Activated CD8-positive, alpha-beta T cell treated with anti-CD3 and anti-CD28 coated beads for 36 hours (primary cell): ENCODE measurements at regions not wholly inside any gene's neighbourhood (a gene's known extent, or its start where the extent isn't known, plus 50 kb on each side); places are given as distances from the start of the nearest gene placed in this dataset.

Source experiments
- ATAC-seq: fragments of 200-7000 bp; cut with Tn5 transposase; one replicate; pipeline ENCODE4 v1.10.0; 2021; ENCODE audit warnings: mild to moderate bottlenecking, moderate library complexity
- CTCF ChIA-PET: fragments of 350-600 bp; sonication (Branson Sonifier 250); formaldehyde crosslinking; loops from one replicate; lab custom pipeline; 2021; ENCODE audit warnings: antibody characterized with exemption; lab: Charles Lee
- POLR2A ChIA-PET: fragments of 350-600 bp; sonication (Branson Sonifier 250); formaldehyde crosslinking; loops from one replicate; lab custom pipeline; 2021; ENCODE audit warnings: antibody characterized with exemption; lab: Charles Lee
- DNase-seq: peaks from one replicate; pipeline ENCODE4 v3.0.0-alpha.2; 2020
- H3K27ac Mint-ChIP-seq: one replicate; pipeline ENCODE4 v1.8.0; 2021; ENCODE audit warnings: mild to moderate bottlenecking, mixed read lengths
- H3K27me3 Mint-ChIP-seq: one replicate; pipeline ENCODE4 v1.8.0; 2021; ENCODE audit warnings: mixed read lengths
- H3K36me3 Mint-ChIP-seq: one replicate; pipeline ENCODE4 v1.8.0; 2021; ENCODE audit warnings: low read depth, mixed read lengths
- H3K4me1 Mint-ChIP-seq: one replicate; pipeline ENCODE4 v1.8.0; 2021; ENCODE audit warnings: low read depth, mixed read lengths
- H3K4me3 Mint-ChIP-seq: one replicate; pipeline ENCODE4 v1.8.0; 2021; ENCODE audit warnings: mild to moderate bottlenecking, moderate library complexity, mixed read lengths
- H3K9me3 Mint-ChIP-seq: one replicate; pipeline ENCODE4 v1.8.0; 2021; ENCODE audit warnings: mixed read lengths
- intact Hi-C: fragments of 100-400 bp; cut with micrococcal nuclease; formaldehyde crosslinking; loops from one replicate; pipeline ENCODE4 v1.10.0; 2022
- TF ChIP-seq, protein P1 (sequence below): fragments of 200-600 bp; IDR thresholded peaks from one replicate; pipeline ENCODE4 v1.8.0; 2022; ENCODE audit warnings: antibody characterized with exemption, mild to moderate bottlenecking

GRCh38 chr7:436367-437128 lies 83.1 kb downstream of the PDGFA start:
- ChIA-PET POLR2A (interaction anchor here (1.0 kb wide), 1 partner anchor 14 kb away, joined by 3 read pairs; no protein-coding TSS in a partner anchor), CTCF (no interaction called here)
- H3K4me1 Mint-ChIP-seq: no peaks in the 10 kb centered on the region
- no peaks in the 10 kb centered on the region for H3K36me3 Mint-ChIP-seq
- intact Hi-C loops: no loop called here
- no peaks in the 10 kb centered on the region for H3K27me3 Mint-ChIP-seq
- no peak overlapping the region for H3K27ac Mint-ChIP-seq
- ATAC-seq (peak; percentile 10), DNase-seq (no peak)
- no peaks in the 10 kb centered on the region for H3K9me3 Mint-ChIP-seq
- TF ChIP-seq, protein P1, sequence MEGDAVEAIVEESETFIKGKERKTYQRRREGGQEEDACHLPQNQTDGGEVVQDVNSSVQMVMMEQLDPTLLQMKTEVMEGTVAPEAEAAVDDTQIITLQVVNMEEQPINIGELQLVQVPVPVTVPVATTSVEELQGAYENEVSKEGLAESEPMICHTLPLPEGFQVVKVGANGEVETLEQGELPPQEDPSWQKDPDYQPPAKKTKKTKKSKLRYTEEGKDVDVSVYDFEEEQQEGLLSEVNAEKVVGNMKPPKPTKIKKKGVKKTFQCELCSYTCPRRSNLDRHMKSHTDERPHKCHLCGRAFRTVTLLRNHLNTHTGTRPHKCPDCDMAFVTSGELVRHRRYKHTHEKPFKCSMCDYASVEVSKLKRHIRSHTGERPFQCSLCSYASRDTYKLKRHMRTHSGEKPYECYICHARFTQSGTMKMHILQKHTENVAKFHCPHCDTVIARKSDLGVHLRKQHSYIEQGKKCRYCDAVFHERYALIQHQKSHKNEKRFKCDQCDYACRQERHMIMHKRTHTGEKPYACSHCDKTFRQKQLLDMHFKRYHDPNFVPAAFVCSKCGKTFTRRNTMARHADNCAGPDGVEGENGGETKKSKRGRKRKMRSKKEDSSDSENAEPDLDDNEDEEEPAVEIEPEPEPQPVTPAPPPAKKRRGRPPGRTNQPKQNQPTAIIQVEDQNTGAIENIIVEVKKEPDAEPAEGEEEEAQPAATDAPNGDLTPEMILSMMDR: no peak
- no peak overlapping the region for H3K4me3 Mint-ChIP-seq

GRCh38 chr7:437329-438251 lies 82.1 kb downstream of the PDGFA start:
- no peaks in the 10 kb centered on the region for H3K36me3 Mint-ChIP-seq
- DNase-seq (no peak), ATAC-seq (no peak)
- TF ChIP-seq, protein P1: no peak
- no peak overlapping the region for H3K4me3 Mint-ChIP-seq
- no peaks in the 10 kb centered on the region for H3K4me1 Mint-ChIP-seq
- no peaks in the 10 kb centered on the region for H3K27me3 Mint-ChIP-seq
- ChIA-PET CTCF (no interaction called here), POLR2A (interaction anchor here (1.0 kb wide), 1 partner anchor 13 kb away, joined by 3 read pairs; no protein-coding TSS in a partner anchor)
- H3K9me3 Mint-ChIP-seq: no peaks in the 10 kb centered on the region
- H3K27ac Mint-ChIP-seq: no peak overlapping the region
- intact Hi-C loops: no loop called here

DNA sequence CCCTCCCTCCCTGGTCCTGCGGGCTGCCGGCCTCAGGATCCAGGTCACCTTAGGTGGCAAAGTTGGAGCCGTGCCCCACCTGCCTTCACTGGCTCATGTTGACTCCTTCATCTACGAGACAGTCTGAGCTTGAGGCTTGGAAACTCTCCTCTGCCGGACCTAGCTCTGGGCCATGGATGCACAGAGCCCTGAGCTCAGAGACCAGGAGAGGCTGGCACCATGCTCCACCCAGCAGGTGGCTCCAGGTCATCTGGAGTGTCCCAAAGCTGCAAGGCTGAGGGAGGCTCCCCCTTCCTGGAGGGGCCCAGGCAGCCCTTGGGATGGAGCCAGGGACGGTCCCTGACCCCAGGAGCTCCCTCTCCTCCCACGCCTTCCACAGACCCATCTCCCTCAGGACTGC lies 81.3 kb downstream of the PDGFA start:
- Mint-ChIP-seq H3K27ac (no peak overlapping the region), H3K4me3 (no peak overlapping the region), H3K36me3 (no peaks in the 10 kb centered on the region), H3K4me1 (no peaks in the 10 kb centered on the region), H3K9me3 (no peaks in the 10 kb centered on the region), H3K27me3 (no peaks in the 10 kb centered on the region)
- ATAC-seq (no peak), DNase-seq (no peak)
- ChIA-PET CTCF (no interaction called here), POLR2A (no interaction called here)
- TF ChIP-seq, protein P1: no peak
- intact Hi-C loops: no loop called here

- H3K4me3 Mint-ChIP-seq: no peak overlapping the region
- intact Hi-C loops: no loop called here
- TF ChIP-seq, protein P1: no peak
- DNase-seq (no peak), ATAC-seq (no peak)
- H3K36me3 Mint-ChIP-seq: no peaks in the 10 kb centered on the region
- H3K9me3 Mint-ChIP-seq: no peaks in the 10 kb centered on the region
- CTCF ChIA-PET: no interaction called here
- no peak overlapping the region for H3K27ac Mint-ChIP-seq
- POLR2A ChIA-PET: no interaction called here
- H3K27me3 Mint-ChIP-seq: no peaks in the 10 kb centered on the region
- H3K4me1 Mint-ChIP-seq: no peaks in the 10 kb centered on the region
These were observed 80.7 kb downstream of the PDGFA start for GRCh38 chr7:438916-439315.
